ENCODE measurements at regions not wholly inside any gene's neighbourhood (a gene's known extent, or its start where the extent isn't known, plus 50 kb on each side); places are given as distances from the start of the nearest gene placed in this dataset.
"Not testable (repeated sequence)": the region's sequence is repeated elsewhere in the genome, so short reads cannot be mapped to it uniquely, and the experiment has no call there.

DNA sequence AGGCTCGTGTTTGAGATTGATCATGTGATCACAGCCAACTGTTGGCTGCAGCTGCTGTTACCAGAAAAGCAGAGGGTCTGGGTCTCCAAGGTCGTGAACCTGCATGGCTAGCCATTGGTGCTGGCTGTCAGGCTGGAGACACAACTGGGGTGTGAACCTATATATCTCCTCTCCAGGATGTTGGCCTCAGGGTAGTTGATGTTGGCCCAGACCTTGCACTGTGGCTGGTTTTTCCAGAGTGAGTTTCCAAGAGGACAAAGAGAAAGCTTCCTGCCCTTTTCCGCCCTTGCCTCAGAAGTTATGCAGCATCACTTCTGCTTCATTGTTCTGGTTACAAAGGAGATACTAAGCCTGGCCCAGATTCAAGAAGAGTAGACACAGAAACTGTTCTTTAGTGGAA, 607.8 kb upstream of the HS3ST1 start:
- no peak overlapping the region for H3K27ac ChIP-seq
- TF ChIP-seq, protein P1, sequence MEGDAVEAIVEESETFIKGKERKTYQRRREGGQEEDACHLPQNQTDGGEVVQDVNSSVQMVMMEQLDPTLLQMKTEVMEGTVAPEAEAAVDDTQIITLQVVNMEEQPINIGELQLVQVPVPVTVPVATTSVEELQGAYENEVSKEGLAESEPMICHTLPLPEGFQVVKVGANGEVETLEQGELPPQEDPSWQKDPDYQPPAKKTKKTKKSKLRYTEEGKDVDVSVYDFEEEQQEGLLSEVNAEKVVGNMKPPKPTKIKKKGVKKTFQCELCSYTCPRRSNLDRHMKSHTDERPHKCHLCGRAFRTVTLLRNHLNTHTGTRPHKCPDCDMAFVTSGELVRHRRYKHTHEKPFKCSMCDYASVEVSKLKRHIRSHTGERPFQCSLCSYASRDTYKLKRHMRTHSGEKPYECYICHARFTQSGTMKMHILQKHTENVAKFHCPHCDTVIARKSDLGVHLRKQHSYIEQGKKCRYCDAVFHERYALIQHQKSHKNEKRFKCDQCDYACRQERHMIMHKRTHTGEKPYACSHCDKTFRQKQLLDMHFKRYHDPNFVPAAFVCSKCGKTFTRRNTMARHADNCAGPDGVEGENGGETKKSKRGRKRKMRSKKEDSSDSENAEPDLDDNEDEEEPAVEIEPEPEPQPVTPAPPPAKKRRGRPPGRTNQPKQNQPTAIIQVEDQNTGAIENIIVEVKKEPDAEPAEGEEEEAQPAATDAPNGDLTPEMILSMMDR (IDR thresholded peaks at IDR 0.05): no peak
- TF ChIP-seq ZFX (IDR thresholded peaks at IDR 0.05; ENCODE audit: borderline replicate concordance): no peak

DNA sequence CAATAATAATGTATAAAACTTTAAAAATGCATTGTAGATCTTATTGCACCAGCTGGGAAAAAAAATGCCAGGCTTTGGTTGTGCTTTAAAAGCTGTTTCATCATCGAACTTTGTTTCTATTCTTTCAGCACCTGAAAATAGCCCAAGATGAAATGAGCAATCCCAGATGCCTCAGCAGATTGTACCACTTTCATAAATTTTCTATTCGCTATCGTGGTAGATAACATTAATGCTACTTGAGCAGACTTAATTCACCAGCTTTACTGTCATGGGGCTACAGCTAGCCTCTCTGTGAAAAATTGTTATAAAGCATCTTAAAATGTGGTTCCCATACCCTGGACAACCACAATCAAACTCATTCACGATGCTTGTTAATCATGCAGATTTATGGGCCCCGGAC, 599.6 kb upstream of the HS3ST1 start:
- TF ChIP-seq, protein P1 (IDR thresholded peaks at IDR 0.05): no peak
- no peak for TF ChIP-seq ZFX (IDR thresholded peaks at IDR 0.05; ENCODE audit: borderline replicate concordance)
- no peak overlapping the region for H3K27ac ChIP-seq

DNA sequence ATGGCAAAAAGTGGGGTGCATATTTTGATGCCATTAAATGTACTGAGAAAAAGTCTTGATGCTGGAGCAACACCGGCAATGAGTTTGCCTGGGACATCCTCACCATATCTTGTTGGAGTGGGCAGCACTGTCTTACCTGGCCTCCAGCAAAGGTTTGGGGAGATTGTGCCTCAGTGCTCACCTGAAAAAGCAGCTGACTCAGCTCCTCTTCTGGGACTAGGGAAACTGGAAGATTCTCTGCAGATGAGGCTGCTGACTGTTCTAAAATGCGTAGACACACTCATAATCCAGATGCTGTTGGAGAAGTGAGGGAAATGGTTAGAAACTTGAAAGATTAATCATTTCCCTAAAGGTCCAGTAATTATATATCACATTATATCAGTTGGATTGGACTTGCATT, 593.7 kb upstream of the HS3ST1 start:
- H3K27ac ChIP-seq: no peak overlapping the region
- TF ChIP-seq ZFX (IDR thresholded peaks at IDR 0.05; ENCODE audit: borderline replicate concordance): no peak
- TF ChIP-seq, protein P1 (IDR thresholded peaks at IDR 0.05): no peak

DNA sequence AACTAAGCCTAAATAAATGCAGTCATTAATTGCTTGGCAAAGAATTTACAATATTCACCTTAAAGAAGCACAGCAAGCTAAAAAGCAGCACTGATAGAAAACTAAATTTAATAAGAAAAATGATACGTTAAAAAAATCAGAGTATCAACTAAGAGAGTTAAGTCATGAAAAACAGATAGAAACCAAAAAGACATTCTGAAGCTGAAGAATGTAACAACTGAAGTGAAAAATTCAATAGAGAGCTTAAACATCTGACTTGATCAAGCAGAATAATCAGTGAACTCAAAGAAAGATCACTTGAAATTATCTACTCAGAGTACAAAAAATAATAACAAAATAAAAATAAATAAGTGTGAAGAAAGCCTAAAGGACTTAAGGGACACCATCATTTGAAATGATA, 588.0 kb upstream of the HS3ST1 start:
- TF ChIP-seq, protein P1 (IDR thresholded peaks at IDR 0.05): no peak
- no peak for TF ChIP-seq ZFX (IDR thresholded peaks at IDR 0.05; ENCODE audit: borderline replicate concordance)
- no peak overlapping the region for H3K27ac ChIP-seq

DNA sequence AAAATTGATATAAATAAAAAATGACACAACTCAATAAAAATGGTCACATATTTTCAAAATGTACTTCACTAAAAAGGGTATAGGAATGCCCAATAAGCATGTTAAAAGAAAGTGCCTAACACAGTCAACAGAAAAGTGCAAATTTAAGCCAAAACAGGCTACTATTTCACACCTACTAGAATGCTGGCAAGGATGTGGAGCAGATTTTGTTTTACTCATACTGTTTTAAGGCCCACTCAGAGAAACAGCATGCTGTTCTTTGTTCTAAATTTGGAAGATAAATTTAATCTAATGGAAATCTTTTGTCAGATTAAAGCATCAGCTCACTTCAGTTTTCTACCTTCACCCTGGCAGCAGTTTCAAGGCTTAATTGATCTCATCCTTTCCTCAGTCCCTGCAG, 576.8 kb upstream of the HS3ST1 start:
- no peak for TF ChIP-seq ZFX (IDR thresholded peaks at IDR 0.05; ENCODE audit: borderline replicate concordance)
- TF ChIP-seq, protein P1 (IDR thresholded peaks at IDR 0.05): no peak
- no peak overlapping the region for H3K27ac ChIP-seq

DNA sequence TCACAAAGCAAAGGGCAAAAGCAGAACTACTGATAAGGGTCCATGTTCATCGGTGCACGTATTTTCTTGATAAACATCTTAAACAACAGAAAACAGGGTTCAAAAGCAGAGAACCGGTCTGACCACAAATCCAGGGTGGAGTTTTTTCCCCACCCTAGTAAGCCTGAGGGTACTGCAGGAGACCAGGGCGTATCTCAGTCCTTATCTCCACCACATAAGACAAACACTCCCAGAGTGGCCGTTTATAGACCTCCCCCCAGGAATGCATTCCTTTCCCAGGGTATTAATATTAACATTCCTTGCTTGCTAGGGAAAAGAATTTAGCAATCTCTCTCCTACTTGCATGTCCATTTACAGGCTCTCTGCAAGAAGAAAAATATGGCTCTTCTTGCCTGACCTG, 567.9 kb upstream of the HS3ST1 start:
- H3K27ac ChIP-seq: not testable (repeated sequence)

DNA sequence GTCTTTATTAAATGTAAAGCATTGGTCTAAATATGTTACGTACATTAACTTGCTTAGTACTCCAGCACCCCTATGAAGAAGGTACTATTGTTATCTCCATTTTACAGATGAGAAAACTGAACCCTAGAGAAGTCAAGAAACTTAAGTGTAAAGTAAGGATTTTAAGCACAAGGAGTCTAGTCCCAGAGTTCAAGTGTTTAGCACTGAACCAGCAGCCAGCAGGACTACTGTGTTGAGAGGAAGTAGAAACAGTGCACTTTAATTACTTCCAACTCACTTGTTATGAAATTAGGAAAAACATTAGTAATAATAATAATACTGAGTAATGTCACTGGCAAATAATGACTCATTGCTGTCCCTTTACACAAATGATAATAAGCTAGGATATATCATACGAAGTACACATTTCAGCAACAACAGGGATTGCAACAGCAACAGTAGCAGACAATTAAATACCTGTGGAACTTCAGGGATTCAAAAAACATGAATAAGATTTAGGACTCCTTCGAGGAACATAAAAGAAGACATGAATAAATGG, 548.1 kb upstream of the HS3ST1 start:
- H3K27ac ChIP-seq: no peak overlapping the region
- no peak for TF ChIP-seq ZFX (IDR thresholded peaks at IDR 0.05; ENCODE audit: borderline replicate concordance)
- TF ChIP-seq, protein P1 (IDR thresholded peaks at IDR 0.05): no peak

DNA sequence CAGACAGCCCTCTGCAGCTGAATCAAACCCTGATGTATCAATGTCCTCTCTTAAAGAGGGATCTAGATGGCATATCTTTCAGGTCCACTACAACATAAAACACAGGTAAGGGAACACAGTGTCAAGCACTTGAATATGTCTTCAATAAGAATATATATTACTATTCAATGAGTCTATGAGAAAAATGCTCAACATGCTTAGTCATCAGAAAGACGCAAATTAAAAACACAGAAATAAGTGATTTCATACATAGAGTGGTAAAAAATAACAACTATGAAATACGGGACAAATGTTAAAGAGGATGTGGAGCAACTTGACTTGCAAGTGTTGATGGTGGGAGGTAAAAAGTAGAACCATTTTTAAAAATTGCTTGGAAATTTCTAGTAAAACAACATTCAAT, 544.6 kb upstream of the HS3ST1 start:
- no peak overlapping the region for H3K27ac ChIP-seq
- no peak for TF ChIP-seq ZFX (IDR thresholded peaks at IDR 0.05; ENCODE audit: borderline replicate concordance)
- TF ChIP-seq, protein P1 (IDR thresholded peaks at IDR 0.05): no peak
